DOHH2 (cell line): ENCODE measurements at regions not wholly inside any gene's neighbourhood (a gene's known extent, or its start where the extent isn't known, plus 50 kb on each side); places are given as distances from the start of the nearest gene placed in this dataset.

Experiments
- H3F3A ChIP-seq: fragments of 200-600 bp; sonication (generic), shearing (Covaris generic); 2 replicates; pipeline ENCODE4 v1.6.0; 2016; ENCODE audit warnings: antibody characterized with exemption, mild to moderate bottlenecking; ENCODE audit not compliant: control insufficient read depth, insufficient read depth
- H3K27ac ChIP-seq: fragments of 200-600 bp; sonication (generic); 2 replicates; pipeline ENCODE4 v1.5.1; 2014; ENCODE audit warnings: low read depth, mild to moderate bottlenecking, low read length, moderate library complexity
- H3K27me3 ChIP-seq: fragments of 200-600 bp; sonication (generic); 2 replicates; pipeline ENCODE4 v1.6.1; 2014; ENCODE audit warnings: mild to moderate bottlenecking, low read length, mixed read lengths; ENCODE audit not compliant: control insufficient read depth
- H3K36me3 ChIP-seq: fragments of 200-600 bp; sonication (generic); 2 replicates; pipeline ENCODE4 v1.6.1; 2014; ENCODE audit warnings: mild to moderate bottlenecking, low read length, moderate library complexity, mixed read lengths; ENCODE audit not compliant: control insufficient read depth
- H3K4me1 ChIP-seq: fragments of 200-600 bp; sonication (generic); 2 replicates; pipeline ENCODE4 v1.6.1; 2014; ENCODE audit warnings: mild to moderate bottlenecking, low read length, mixed read lengths; ENCODE audit not compliant: control insufficient read depth
- H3K4me2 ChIP-seq: fragments of 200-600 bp; sonication (generic); 2 replicates; pipeline ENCODE4 v1.6.0; 2014; ENCODE audit warnings: mild to moderate bottlenecking, low read length, moderate library complexity
- H3K4me3 ChIP-seq: fragments of 200-600 bp; sonication (generic); 2 replicates; pipeline ENCODE4 v1.5.1; 2014; ENCODE audit warnings: mild to moderate bottlenecking, low read length, mixed read lengths
- H3K79me2 ChIP-seq: fragments of 200-600 bp; sonication (generic); 2 replicates; pipeline ENCODE4 v1.6.1; 2014; ENCODE audit warnings: mild to moderate bottlenecking, low read length, mixed read lengths; ENCODE audit not compliant: control insufficient read depth
- H3K9me2 ChIP-seq: fragments of 200-600 bp; sonication (generic); replicated peaks from 2 replicates; pipeline ENCODE4 v1.6.1; 2014; ENCODE audit warnings: mild to moderate bottlenecking, low read length, mixed read lengths; ENCODE audit not compliant: control insufficient read depth
- H3K9me3 ChIP-seq: fragments of 200-600 bp; sonication (generic); 2 replicates; pipeline ENCODE4 v1.6.1; 2014; ENCODE audit warnings: antibody characterized with exemption, low read length, mixed read lengths; ENCODE audit not compliant: control insufficient read depth, insufficient read depth
- H4K20me1 ChIP-seq: fragments of 200-600 bp; sonication (generic); 2 replicates; pipeline ENCODE4 v1.6.0; 2014; ENCODE audit warnings: low read depth, mild to moderate bottlenecking, antibody characterized with exemption, low read length, moderate library complexity; ENCODE audit not compliant: control insufficient read depth, insufficient read depth
- EZH2phosphoT487 ChIP-seq: fragments of 200-600 bp; sonication (generic); IDR thresholded peaks from 2 replicates; pipeline ENCODE4 v1.6.1; 2017; ENCODE audit warnings: borderline replicate concordance, mild to moderate bottlenecking, antibody characterized with exemption, low read length, moderate library complexity, mixed read lengths
- TF ChIP-seq, protein P1 (sequence below): fragments of 200-600 bp; sonication (generic); IDR thresholded peaks from one replicate; pipeline ENCODE4 v1.5.1; 2014; ENCODE audit warnings: antibody characterized with exemption, mild to moderate bottlenecking, low read depth, low read length; ENCODE audit not compliant: poor library complexity, severe bottlenecking

DNA sequence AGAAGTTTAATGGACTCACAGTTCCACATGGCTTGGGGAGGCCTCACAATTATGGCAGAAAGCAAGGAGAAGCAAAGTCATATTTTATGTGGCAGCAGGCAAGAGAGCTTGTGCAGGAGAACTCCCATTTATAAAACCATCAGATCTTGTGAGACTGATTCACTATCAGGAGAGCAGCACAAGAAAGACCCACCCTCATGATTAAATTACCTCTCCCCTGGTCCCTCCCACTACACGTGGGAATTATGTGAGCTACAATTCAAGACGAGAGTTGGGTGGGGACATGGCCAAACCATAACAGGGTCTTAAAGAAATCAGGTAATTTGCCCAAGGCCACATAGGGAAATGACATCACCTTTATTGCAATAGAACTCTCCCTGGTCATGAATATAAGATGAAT lies 1073.3 kb upstream of the ACVR2A start:
- H3K4me2 ChIP-seq = no peak overlapping the region
- no peak overlapping the region for H3K27ac ChIP-seq
- TF ChIP-seq EZH2phosphoT487 = no peak
- TF ChIP-seq, protein P1, sequence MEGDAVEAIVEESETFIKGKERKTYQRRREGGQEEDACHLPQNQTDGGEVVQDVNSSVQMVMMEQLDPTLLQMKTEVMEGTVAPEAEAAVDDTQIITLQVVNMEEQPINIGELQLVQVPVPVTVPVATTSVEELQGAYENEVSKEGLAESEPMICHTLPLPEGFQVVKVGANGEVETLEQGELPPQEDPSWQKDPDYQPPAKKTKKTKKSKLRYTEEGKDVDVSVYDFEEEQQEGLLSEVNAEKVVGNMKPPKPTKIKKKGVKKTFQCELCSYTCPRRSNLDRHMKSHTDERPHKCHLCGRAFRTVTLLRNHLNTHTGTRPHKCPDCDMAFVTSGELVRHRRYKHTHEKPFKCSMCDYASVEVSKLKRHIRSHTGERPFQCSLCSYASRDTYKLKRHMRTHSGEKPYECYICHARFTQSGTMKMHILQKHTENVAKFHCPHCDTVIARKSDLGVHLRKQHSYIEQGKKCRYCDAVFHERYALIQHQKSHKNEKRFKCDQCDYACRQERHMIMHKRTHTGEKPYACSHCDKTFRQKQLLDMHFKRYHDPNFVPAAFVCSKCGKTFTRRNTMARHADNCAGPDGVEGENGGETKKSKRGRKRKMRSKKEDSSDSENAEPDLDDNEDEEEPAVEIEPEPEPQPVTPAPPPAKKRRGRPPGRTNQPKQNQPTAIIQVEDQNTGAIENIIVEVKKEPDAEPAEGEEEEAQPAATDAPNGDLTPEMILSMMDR = no peak
- no peaks in the 10 kb centered on the region for H4K20me1 ChIP-seq
- H3K9me3 ChIP-seq = no peaks in the 10 kb centered on the region
- H3K4me1 ChIP-seq = peaks cover 3% of the 10 kb centered on the region; the same call in 1 of the 2 replicates
- no peaks in the 10 kb centered on the region for H3K27me3 ChIP-seq
- H3K36me3 ChIP-seq = no peaks in the 10 kb centered on the region
- no peaks in the 10 kb centered on the region for H3K9me2 ChIP-seq
- no peaks in the 10 kb centered on the region for H3K79me2 ChIP-seq
- no peaks in the 10 kb centered on the region for H3F3A ChIP-seq
- no peak overlapping the region for H3K4me3 ChIP-seq

GRCh38 chr2:146764301-146764700 lies 1080.5 kb upstream of the ACVR2A start:
- Histone ChIP-seq H3K27me3 (no peaks in the 10 kb centered on the region), H3K36me3 (no peaks in the 10 kb centered on the region), H3K27ac (no peak overlapping the region), H3K4me3 (no peak overlapping the region), H3K4me2 (no peak overlapping the region), H4K20me1 (no peaks in the 10 kb centered on the region), H3K9me2 (no peaks in the 10 kb centered on the region), H3K4me1 (no peaks in the 10 kb centered on the region), H3K9me3 (no peaks in the 10 kb centered on the region), H3K79me2 (no peaks in the 10 kb centered on the region), H3F3A (no peaks in the 10 kb centered on the region)
- TF ChIP-seq, protein P1 = no peak
- no peak for TF ChIP-seq EZH2phosphoT487

- H3F3A ChIP-seq = no peaks in the 10 kb centered on the region
- H3K27me3 ChIP-seq = no peaks in the 10 kb centered on the region
- no peak overlapping the region for H3K27ac ChIP-seq
- H3K9me3 ChIP-seq = no peaks in the 10 kb centered on the region
- no peak overlapping the region for H3K4me2 ChIP-seq
- no peaks in the 10 kb centered on the region for H3K4me1 ChIP-seq
- H3K4me3 ChIP-seq = no peak overlapping the region
- H3K36me3 ChIP-seq = no peaks in the 10 kb centered on the region
- H4K20me1 ChIP-seq = no peaks in the 10 kb centered on the region
- TF ChIP-seq EZH2phosphoT487 = no peak
- TF ChIP-seq, protein P1 = no peak
- no peaks in the 10 kb centered on the region for H3K9me2 ChIP-seq
- H3K79me2 ChIP-seq = no peaks in the 10 kb centered on the region
These were observed 1082.0 kb upstream of the ACVR2A start for GRCh38 chr2:146762786-146763185.

- Histone ChIP-seq H3K36me3 (no peaks in the 10 kb centered on the region), H3F3A (no peaks in the 10 kb centered on the region), H4K20me1 (no peaks in the 10 kb centered on the region), H3K27ac (no peak overlapping the region), H3K9me3 (no peaks in the 10 kb centered on the region), H3K9me2 (no peaks in the 10 kb centered on the region), H3K4me3 (no peak overlapping the region), H3K4me1 (no peaks in the 10 kb centered on the region), H3K79me2 (no peaks in the 10 kb centered on the region), H3K4me2 (no peak overlapping the region), H3K27me3 (no peaks in the 10 kb centered on the region)
- TF ChIP-seq EZH2phosphoT487 = no peak
These were observed 1090.2 kb upstream of the ACVR2A start for GRCh38 chr2:146754606-146755005.
